Activated CD4-positive, alpha-beta T cell treated with anti-CD3 and anti-CD28 coated beads for 36 hours (primary cell): ENCODE measurements at regions not wholly inside any gene's neighbourhood (a gene's known extent, or its start where the extent isn't known, plus 50 kb on each side); places are given as distances from the start of the nearest gene placed in this dataset.
"Not testable (repeated sequence)": the region's sequence is repeated elsewhere in the genome, so short reads cannot be mapped to it uniquely, and the experiment has no call there.

ENCODE experiments used
- ATAC-seq: fragments of 200-7000 bp; cut with Tn5 transposase; one replicate; pipeline ENCODE4 v1.10.0; 2021; ENCODE audit warnings: mild to moderate bottlenecking, moderate library complexity
- CTCF ChIA-PET: fragments of 350-600 bp; sonication (Branson Sonifier 250); formaldehyde crosslinking; loops from one replicate; lab custom pipeline; 2021; ENCODE audit warnings: antibody characterized with exemption; lab: Charles Lee
- POLR2A ChIA-PET: fragments of 350-600 bp; sonication (Branson Sonifier 250); formaldehyde crosslinking; loops from one replicate; lab custom pipeline; 2021; ENCODE audit warnings: antibody characterized with exemption, inconsistent platforms; lab: Charles Lee
- DNase-seq: peaks from one replicate; pipeline ENCODE4 v3.0.0-alpha.2; 2020
- H3K27ac Mint-ChIP-seq: one replicate; pipeline ENCODE4 v1.8.0; 2021; ENCODE audit warnings: mixed read lengths
- H3K27me3 Mint-ChIP-seq: one replicate; pipeline ENCODE4 v1.8.0; 2021; ENCODE audit warnings: mixed read lengths
- H3K36me3 Mint-ChIP-seq: one replicate; pipeline ENCODE4 v1.8.0; 2021; ENCODE audit warnings: low read depth, mixed read lengths
- H3K4me1 Mint-ChIP-seq: one replicate; pipeline ENCODE4 v1.8.0; 2021; ENCODE audit warnings: mixed read lengths
- H3K4me3 Mint-ChIP-seq: one replicate; pipeline ENCODE4 v1.8.0; 2021; ENCODE audit warnings: mild to moderate bottlenecking, moderate library complexity, mixed read lengths
- H3K9me3 Mint-ChIP-seq: one replicate; pipeline ENCODE4 v1.8.0; 2021; ENCODE audit warnings: low read depth, mixed read lengths
- intact Hi-C, 2 experiments: fragments of 100-400 bp; cut with DNase I in 1 of 2; cut with micrococcal nuclease in 1 of 2; formaldehyde crosslinking; loops; one replicate each; pipeline versions ENCODE4 v1.14.2 to v1.15.1; 2022 to 2024; cut with DNase I, micrococcal nuclease

DNA sequence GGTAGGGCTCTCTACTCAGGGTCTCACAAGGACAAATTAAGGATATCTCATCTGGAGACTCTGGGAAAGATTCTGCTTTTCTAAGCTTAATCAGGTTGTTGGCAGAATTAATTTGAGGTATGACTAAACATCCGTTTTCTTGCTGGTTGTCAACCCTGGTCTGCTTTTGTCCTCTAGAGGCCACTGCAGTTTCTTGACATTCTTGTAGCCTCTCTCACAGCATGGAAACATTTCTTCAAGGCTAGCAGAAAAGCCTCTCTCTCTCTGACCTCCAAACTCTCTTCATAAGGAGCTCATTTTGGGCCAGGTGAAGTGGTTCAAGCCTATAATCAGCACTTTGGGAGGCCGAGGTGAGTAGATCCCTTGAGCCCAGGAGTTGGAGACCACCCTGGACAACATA, 749.5 kb upstream of the PCDH7 start:
- no peak overlapping the region for H3K4me3 Mint-ChIP-seq
- DNase-seq (no peak), ATAC-seq (no peak)
- H3K27me3 Mint-ChIP-seq = no peaks in the 10 kb centered on the region
- intact Hi-C loops = no loop called here
- CTCF ChIA-PET = no interaction called here
- no peaks in the 10 kb centered on the region for H3K4me1 Mint-ChIP-seq
- POLR2A ChIA-PET = no interaction called here
- no peak overlapping the region for H3K27ac Mint-ChIP-seq
- H3K9me3 Mint-ChIP-seq = peaks cover 6% of the 10 kb centered on the region
- H3K36me3 Mint-ChIP-seq = no peaks in the 10 kb centered on the region

DNA sequence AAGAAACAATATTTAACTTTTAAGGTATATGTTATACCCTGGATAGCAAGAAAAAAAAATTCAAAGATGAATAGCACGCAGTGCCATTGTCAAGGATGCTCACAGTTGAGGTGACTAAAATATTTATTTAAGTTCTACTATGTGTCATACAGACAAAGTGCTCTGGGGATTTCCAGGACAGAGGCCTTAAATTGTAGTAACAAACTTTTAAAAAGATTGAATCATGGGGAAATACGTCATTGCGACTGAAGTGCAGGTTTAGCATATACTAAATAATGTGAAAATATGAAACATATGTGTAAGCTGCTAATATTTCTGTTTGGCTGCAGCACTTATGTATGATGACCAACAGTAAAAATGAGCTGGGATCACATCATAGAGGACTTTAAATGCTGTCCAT, 748.0 kb upstream of the PCDH7 start:
- Mint-ChIP-seq H3K36me3 (no peaks in the 10 kb centered on the region), H3K27me3 (no peaks in the 10 kb centered on the region), H3K27ac (no peak overlapping the region), H3K4me1 (no peaks in the 10 kb centered on the region), H3K9me3 (peaks cover 6% of the 10 kb centered on the region), H3K4me3 (no peak overlapping the region)
- ChIA-PET CTCF (no interaction called here), POLR2A (no interaction called here)
- intact Hi-C loops = no loop called here
- ATAC-seq = no peak
- no peak for DNase-seq

DNA sequence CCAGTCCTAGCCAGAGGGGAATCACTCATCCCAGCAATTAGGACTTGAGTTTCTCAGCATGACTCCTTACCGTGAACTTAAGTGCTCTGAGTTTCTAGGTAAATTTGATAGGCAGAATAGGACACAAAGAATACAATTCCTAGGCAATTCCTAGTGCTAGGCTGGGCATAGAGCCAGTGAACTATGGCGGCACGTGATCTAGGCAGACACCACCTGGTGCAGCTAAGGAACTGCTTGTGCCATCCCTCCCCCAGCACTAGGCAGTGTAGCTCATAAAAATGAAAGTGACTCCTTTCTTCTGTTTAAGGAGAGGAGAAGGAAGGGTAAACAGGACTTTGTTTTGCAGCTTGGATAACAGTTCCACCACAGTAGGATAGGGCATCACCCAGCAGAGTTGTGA, 736.3 kb upstream of the PCDH7 start:
- POLR2A ChIA-PET = no interaction called here
- Mint-ChIP-seq H3K4me1 (no peaks in the 10 kb centered on the region), H3K9me3 (peaks cover 6% of the 10 kb centered on the region), H3K4me3 (no peak overlapping the region), H3K27ac (no peak overlapping the region), H3K27me3 (no peaks in the 10 kb centered on the region), H3K36me3 (no peaks in the 10 kb centered on the region)
- DNase-seq (no peak), ATAC-seq (no peak)
- intact Hi-C loops = loop anchor here in 1 of 2 experiments (5.0 kb wide), 1 partner anchor 48 kb away; no protein-coding TSS in a partner anchor
- CTCF ChIA-PET = no interaction called here

DNA sequence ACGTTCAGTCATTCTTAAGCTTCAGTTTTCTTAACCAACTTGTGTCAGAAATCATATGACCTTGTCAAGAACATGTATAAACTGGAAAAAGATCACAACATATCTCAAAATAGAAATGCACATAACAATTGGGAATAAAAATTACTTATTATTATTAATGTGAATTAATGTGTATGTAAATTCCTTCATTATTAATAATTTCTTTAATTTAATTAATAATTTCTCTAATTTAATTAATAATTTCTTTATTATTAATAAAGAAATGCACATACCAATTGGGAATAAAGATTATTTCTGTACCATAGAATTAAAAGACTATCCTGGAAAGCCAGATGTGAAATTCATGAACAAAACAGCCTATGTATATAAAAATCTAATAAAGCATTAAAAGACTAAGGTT, 718.5 kb upstream of the PCDH7 start:
- Mint-ChIP-seq H3K4me3 (no peak overlapping the region), H3K9me3 (peaks cover 2% of the 10 kb centered on the region), H3K4me1 (no peaks in the 10 kb centered on the region), H3K27me3 (no peaks in the 10 kb centered on the region), H3K36me3 (no peaks in the 10 kb centered on the region), H3K27ac (no peak overlapping the region)
- intact Hi-C loops = no loop called here
- CTCF ChIA-PET = no interaction called here
- no peak for DNase-seq
- ATAC-seq = no peak
- POLR2A ChIA-PET = no interaction called here

DNA sequence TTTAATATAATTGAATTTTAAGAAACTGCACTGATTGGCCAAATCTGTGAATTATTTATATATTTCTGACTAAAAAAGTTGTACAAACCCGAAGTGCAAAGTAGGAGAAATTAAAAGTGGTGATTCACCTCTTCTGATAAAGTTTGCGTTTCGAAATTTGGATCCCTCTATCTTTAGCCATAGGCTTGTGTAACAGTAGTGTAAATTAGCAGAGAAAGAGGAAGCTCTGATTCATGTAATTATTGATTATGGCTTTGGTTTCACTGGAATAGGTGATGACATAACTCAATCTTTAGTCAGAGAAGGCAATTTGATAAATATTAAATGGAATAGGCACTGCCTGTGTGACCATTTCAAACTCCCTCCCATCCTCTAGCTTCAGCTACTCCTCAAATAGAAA, 717.8 kb upstream of the PCDH7 start:
- Mint-ChIP-seq H3K4me1 (no peaks in the 10 kb centered on the region), H3K27me3 (no peaks in the 10 kb centered on the region), H3K4me3 (no peak overlapping the region), H3K27ac (no peak overlapping the region), H3K36me3 (no peaks in the 10 kb centered on the region), H3K9me3 (peaks cover 2% of the 10 kb centered on the region)
- no peak for ATAC-seq
- ChIA-PET CTCF (no interaction called here), POLR2A (no interaction called here)
- intact Hi-C loops = no loop called here
- DNase-seq = no peak

DNA sequence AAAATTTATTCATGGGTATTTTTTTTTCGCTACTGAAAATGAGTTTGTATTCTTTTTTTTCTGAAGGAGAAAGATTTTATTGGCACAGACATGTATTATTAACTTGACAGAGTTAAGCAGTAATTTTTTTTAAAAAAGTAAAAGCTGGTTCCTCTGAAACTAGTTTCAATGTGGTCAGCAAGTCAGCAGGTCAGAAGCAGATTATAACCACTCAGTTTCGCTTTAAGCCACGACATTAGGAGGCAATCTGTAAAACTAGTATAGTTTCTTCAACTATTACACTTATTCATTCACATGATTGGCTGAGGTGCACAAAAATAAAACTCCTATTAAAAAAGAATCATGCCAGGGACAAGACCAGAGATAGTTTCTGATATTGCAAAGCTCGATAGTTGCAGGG, 714.2 kb upstream of the PCDH7 start:
- Mint-ChIP-seq H3K4me3 (no peak overlapping the region), H3K27me3 (no peaks in the 10 kb centered on the region), H3K36me3 (no peaks in the 10 kb centered on the region), H3K9me3 (peaks cover 4% of the 10 kb centered on the region), H3K4me1 (no peaks in the 10 kb centered on the region), H3K27ac (no peak overlapping the region)
- POLR2A ChIA-PET = no interaction called here
- CTCF ChIA-PET = no interaction called here
- intact Hi-C loops = no loop called here
- ATAC-seq (no peak), DNase-seq (no peak)

DNA sequence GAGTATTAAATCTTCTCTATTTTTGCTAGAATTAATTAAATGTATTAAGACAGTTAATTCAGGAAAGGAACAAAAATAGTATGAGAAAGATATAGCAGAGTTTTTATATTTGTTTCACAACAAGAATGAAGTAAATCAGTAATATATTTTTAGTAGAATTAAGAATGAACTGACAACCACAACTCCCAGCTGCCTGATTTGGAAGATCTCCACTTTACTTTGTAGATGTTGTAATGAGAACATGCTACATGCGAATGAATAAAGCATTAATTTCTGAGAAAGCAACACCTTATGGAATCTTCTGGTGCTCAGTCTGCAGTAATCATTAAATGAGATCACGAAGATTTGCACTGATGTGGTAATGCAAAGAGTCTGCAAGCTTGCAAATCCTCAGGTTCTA, 695.6 kb upstream of the PCDH7 start:
- H3K9me3 Mint-ChIP-seq = no peaks in the 10 kb centered on the region
- no peak overlapping the region for H3K4me3 Mint-ChIP-seq
- ChIA-PET CTCF (no interaction called here), POLR2A (no interaction called here)
- H3K36me3 Mint-ChIP-seq = no peaks in the 10 kb centered on the region
- no peak for ATAC-seq
- no peak for DNase-seq
- H3K27me3 Mint-ChIP-seq = no peaks in the 10 kb centered on the region
- intact Hi-C loops = no loop called here
- no peaks in the 10 kb centered on the region for H3K4me1 Mint-ChIP-seq
- no peak overlapping the region for H3K27ac Mint-ChIP-seq

DNA sequence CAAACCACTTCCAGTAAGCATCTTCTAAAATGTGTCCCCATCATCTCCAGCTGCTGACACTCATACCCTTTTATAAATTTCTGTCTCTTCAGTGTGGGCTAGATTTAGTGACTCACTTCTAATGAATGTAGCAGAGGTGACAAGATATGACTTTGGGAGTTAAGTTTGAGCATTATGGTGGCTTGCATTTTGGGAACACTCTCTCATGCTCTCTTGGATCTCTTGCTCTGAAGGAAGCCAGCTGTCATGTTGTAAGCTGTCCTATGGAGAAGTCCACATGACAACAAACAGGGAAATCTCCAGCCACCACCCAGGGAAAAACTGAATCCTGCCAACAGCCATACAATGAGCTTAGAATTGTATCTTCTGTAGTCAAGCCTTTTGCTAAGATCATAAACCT, 691.3 kb upstream of the PCDH7 start:
- no peaks in the 10 kb centered on the region for H3K36me3 Mint-ChIP-seq
- no peaks in the 10 kb centered on the region for H3K4me1 Mint-ChIP-seq
- no peak overlapping the region for H3K4me3 Mint-ChIP-seq
- CTCF ChIA-PET = interaction anchor here (1.4 kb wide), 1 partner anchor 42 kb away, joined by 3 read pairs; no protein-coding TSS in a partner anchor
- no peak for ATAC-seq
- H3K9me3 Mint-ChIP-seq = peaks cover 3% of the 10 kb centered on the region
- intact Hi-C loops = no loop called here
- H3K27ac Mint-ChIP-seq = no peak overlapping the region
- POLR2A ChIA-PET = no interaction called here
- DNase-seq = no peak
- H3K27me3 Mint-ChIP-seq = no peaks in the 10 kb centered on the region

DNA sequence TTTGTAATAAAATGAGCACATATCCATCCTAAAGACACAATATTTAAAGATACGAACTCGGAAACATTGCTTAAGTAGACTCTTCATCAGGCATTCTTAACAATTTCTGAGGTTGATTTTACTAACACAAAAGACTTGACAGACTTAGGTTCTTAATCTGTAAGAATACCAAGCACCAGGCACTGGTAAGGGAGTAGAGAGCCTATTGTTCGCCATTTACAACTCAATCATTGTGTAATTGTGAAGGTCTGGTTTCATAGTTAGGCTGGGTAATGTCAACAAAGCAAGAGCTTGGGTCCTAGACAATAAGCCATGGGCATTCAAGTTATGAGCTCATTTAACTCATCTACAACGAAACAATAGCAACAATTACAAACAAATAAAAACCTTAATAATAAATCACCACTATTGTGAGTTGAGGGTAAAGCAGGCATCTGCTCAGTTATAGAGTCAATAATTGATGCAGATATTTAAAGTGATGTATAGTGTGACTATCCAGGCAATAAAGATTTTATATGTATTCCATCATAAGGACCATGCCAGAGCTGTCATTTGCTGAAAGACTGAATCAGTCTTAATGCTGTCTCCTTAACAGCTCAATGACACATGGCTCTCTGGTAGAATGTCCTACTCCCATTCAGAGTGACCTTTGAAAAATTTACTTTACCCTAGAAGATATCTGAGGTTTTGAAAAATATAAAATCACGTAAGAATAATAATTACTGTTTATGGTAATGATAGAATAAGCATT, 664.0 kb upstream of the PCDH7 start:
- Mint-ChIP-seq H3K4me1 (no peaks in the 10 kb centered on the region), H3K4me3 (no peak overlapping the region), H3K36me3 (no peaks in the 10 kb centered on the region), H3K27me3 (no peaks in the 10 kb centered on the region), H3K27ac (no peak overlapping the region), H3K9me3 (peaks cover 10% of the 10 kb centered on the region)
- POLR2A ChIA-PET = no interaction called here
- CTCF ChIA-PET = no interaction called here
- no peak for ATAC-seq
- DNase-seq = no peak
- intact Hi-C loops = no loop called here

DNA sequence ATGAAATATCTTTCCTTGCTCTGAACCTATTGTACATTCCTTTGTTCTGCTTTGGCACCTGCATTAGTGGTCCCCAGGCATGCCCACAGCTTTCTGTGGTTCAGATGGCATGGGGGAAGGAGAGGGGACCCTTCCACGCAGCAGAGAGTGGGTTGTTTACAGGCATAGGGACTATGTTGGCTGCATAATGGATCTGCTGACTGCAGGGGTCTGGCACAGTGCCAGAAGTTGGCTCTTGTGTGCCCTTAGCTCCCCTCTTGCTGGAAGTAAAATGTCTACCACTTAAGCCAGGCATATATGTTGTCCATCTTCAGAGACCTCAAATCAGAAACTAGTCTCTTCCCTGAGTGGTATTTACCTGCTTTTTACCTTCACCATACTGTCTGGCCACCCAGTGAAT, 651.9 kb upstream of the PCDH7 start:
- no peak for ATAC-seq
- intact Hi-C loops = no loop called here
- H3K4me3 Mint-ChIP-seq = no peak overlapping the region
- ChIA-PET POLR2A (no interaction called here), CTCF (no interaction called here)
- no peaks in the 10 kb centered on the region for H3K36me3 Mint-ChIP-seq
- no peak for DNase-seq
- no peak overlapping the region for H3K27ac Mint-ChIP-seq
- no peaks in the 10 kb centered on the region for H3K27me3 Mint-ChIP-seq
- H3K4me1 Mint-ChIP-seq = no peaks in the 10 kb centered on the region
- H3K9me3 Mint-ChIP-seq = peaks cover 11% of the 10 kb centered on the region

DNA sequence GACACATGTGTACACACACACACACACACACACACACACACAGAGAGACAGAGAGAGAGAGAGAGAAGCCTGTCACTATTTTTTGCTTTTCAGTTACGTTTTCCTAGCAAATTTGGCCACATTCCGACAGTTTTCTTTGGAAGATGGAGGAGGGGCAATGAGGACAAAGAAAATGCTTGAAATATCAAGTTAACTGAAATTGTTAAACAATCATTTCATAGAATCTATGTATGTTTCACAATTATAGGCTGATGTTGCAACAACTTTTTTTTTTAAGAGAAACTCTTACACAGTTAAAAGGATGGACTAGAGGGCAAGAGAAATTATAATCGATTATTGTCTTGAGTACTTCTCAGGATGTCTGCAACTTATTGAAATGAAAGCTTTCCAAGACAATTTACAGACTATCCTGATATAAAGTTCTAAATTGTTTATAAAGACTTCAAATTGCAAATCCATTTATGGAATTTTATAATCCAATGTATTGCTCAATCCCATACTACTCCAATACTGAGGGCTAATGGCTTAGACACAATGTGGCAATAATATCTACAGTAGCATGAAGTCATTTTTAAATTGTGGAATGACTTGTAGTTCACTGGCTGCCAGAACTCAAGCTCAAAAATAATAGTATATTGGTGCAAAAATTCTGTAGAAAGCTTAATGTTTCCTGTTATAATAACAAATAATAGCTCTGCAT, 647.0 kb upstream of the PCDH7 start:
- DNase-seq (no peak), ATAC-seq (no peak)
- no peaks in the 10 kb centered on the region for H3K36me3 Mint-ChIP-seq
- POLR2A ChIA-PET = no interaction called here
- no peaks in the 10 kb centered on the region for H3K4me1 Mint-ChIP-seq
- CTCF ChIA-PET = no interaction called here
- H3K27me3 Mint-ChIP-seq = no peaks in the 10 kb centered on the region
- H3K27ac Mint-ChIP-seq = no peak overlapping the region
- H3K9me3 Mint-ChIP-seq = peaks cover 19% of the 10 kb centered on the region
- intact Hi-C loops = no loop called here
- H3K4me3 Mint-ChIP-seq = no peak overlapping the region

DNA sequence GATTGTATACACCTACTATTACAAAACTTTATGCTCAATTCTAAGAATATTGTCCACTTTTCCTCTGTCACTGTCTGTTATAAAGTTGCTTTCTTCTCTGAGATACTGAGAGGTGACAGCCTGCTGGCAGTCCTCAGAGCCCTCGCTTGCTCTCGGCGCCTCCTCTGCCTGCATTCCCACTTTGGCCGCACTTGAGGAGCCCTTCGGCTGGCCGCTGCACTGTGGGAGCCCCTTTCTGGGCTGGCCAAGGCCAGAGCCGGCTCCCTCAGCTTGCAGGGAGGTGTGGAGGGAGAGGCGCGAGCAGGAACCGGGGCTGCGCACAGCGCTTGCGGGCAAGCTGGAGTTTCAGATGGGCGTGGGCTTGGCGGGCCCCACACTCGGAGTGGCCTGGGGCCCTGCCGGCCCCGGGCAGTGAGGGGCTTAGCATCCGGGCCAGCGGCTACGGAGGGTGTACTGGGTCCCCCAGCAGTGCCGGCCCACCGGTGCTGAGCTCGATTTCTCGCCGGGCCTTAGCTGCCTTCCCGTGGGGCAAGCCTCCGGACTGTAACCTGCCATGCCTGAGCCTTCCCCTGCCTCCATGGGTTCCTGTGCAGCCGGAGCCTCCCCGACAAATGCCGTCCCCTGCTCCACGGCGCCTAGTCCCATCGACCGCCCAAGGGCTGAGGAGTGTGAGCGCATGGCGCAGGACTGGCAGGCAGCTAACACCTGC, 627.6 kb upstream of the PCDH7 start:
- POLR2A ChIA-PET, H3K4me3 Mint-ChIP-seq, H3K27ac Mint-ChIP-seq, H3K36me3 Mint-ChIP-seq, H3K27me3 Mint-ChIP-seq, H3K4me1 Mint-ChIP-seq, ATAC-seq, DNase-seq, intact Hi-C loops: not testable (repeated sequence)
- CTCF ChIA-PET = interaction anchor here (0.6 kb wide), 1 partner anchor 1601 kb away, joined by 3 read pairs; no protein-coding TSS in a partner anchor
- H3K9me3 Mint-ChIP-seq = peaks cover 14% of the 10 kb centered on the region
